Lower leg skin (tissue), 3 donors: ENCODE measurements at regions not wholly inside any gene's neighbourhood (a gene's known extent, or its start where the extent isn't known, plus 50 kb on each side); places are given as distances from the start of the nearest gene placed in this dataset.

Source experiments
- POLR2A ChIP-seq, 2 donors: fragments of 450-650 bp; IDR thresholded peaks; one replicate each; pipeline ENCODE4 v1.6.1; 2016 to 2017; ENCODE audit warnings: antibody characterized with exemption in 2 of 2, mild to moderate bottlenecking in 1 of 2, moderate library complexity in 1 of 2
- TF ChIP-seq, protein P1 (sequence below), 3 donors: fragments of 450-650 bp; IDR thresholded peaks; one replicate each; pipeline ENCODE4 v1.5.1; 2016; ENCODE audit warnings: antibody characterized with exemption in 3 of 3, mild to moderate bottlenecking in 3 of 3, moderate library complexity in 2 of 3

DNA sequence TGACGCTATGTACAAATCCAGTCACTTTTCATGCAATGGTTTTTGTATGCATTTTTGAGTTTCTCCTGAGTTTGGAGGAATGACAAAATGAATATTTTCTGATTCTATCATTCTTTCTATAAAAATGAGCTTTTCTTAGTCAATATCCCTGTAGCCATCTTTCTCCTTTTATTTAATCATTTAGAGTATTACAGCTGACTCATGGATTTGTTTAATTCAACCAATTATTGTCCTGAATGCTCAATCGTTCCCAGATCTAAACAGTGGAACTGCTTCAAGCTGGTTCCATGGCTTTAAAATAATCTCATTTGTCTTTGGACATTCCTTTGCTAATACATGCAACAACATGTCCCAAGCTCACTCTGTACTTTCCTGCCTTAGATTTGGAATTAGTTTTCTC lies 368.8 kb downstream of the ADCYAP1 start:
- TF ChIP-seq, protein P1, sequence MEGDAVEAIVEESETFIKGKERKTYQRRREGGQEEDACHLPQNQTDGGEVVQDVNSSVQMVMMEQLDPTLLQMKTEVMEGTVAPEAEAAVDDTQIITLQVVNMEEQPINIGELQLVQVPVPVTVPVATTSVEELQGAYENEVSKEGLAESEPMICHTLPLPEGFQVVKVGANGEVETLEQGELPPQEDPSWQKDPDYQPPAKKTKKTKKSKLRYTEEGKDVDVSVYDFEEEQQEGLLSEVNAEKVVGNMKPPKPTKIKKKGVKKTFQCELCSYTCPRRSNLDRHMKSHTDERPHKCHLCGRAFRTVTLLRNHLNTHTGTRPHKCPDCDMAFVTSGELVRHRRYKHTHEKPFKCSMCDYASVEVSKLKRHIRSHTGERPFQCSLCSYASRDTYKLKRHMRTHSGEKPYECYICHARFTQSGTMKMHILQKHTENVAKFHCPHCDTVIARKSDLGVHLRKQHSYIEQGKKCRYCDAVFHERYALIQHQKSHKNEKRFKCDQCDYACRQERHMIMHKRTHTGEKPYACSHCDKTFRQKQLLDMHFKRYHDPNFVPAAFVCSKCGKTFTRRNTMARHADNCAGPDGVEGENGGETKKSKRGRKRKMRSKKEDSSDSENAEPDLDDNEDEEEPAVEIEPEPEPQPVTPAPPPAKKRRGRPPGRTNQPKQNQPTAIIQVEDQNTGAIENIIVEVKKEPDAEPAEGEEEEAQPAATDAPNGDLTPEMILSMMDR (IDR thresholded peaks at IDR 0.05) = no peak
- no peak for TF ChIP-seq POLR2A (IDR thresholded peaks at IDR 0.05)
